HG02840 (cell line): ENCODE measurements at regions not wholly inside any gene's neighbourhood (a gene's known extent, or its start where the extent isn't known, plus 50 kb on each side); places are given as distances from the start of the nearest gene placed in this dataset.

ENCODE experiments used
- ATAC-seq: cut with Tn5 transposase; IDR thresholded peaks from one replicate; pipeline ENCODE4 v1.9.1; 2021; ENCODE audit warnings: mild to moderate bottlenecking, moderate library complexity, moderate number of reproducible peaks; ENCODE audit not compliant: unreplicated experiment, low FRiP score

- no peak for ATAC-seq
Observed at GRCh38 chr17:15112846-15113617, 152.1 kb downstream of the PMP22 start.

- no peak for ATAC-seq
Observed at GRCh38 chr17:15109608-15110007, 155.5 kb downstream of the PMP22 start.

- ATAC-seq = no peak
Observed at GRCh38 chr17:15108992-15109391, 156.1 kb downstream of the PMP22 start.

- no peak for ATAC-seq
Observed at GRCh38 chr17:15106540-15106939, 158.6 kb downstream of the PMP22 start.

- no peak for ATAC-seq
Observed at GRCh38 chr17:15103785-15104184, 161.3 kb downstream of the PMP22 start.

GRCh38 chr17:15101175-15101574, 164.0 kb downstream of the PMP22 start:
- no peak for ATAC-seq

GRCh38 chr17:15096511-15096910, 168.6 kb downstream of the PMP22 start:
- ATAC-seq = no peak

- no peak for ATAC-seq
Observed at GRCh38 chr17:15095935-15096334, 169.2 kb downstream of the PMP22 start.

GRCh38 chr17:15092762-15093161, 172.4 kb downstream of the PMP22 start:
- ATAC-seq = no peak

GRCh38 chr17:15092261-15092660, 172.9 kb downstream of the PMP22 start:
- ATAC-seq = no peak

- ATAC-seq = no peak
Observed at GRCh38 chr17:15091825-15092224, 173.3 kb downstream of the PMP22 start.

GRCh38 chr17:15090533-15090932, 174.6 kb downstream of the PMP22 start:
- ATAC-seq = no peak

- no peak for ATAC-seq
Observed at GRCh38 chr17:15087946-15088345, 177.2 kb downstream of the PMP22 start.

GRCh38 chr17:15086776-15087295, 178.3 kb downstream of the PMP22 start:
- no peak for ATAC-seq

GRCh38 chr17:15085890-15086677, 179.0 kb downstream of the PMP22 start:
- no peak for ATAC-seq

- ATAC-seq = no peak
Observed at GRCh38 chr17:15083225-15083624, 181.9 kb downstream of the PMP22 start.

GRCh38 chr17:15081008-15081407, 184.1 kb downstream of the PMP22 start:
- no peak for ATAC-seq

- ATAC-seq = no peak
Observed at GRCh38 chr17:15078570-15078969, 186.6 kb downstream of the PMP22 start.

GRCh38 chr17:15076991-15077663, 188.0 kb downstream of the PMP22 start:
- no peak for ATAC-seq

GRCh38 chr17:15051933-15052332, 213.2 kb downstream of the PMP22 start:
- no peak for ATAC-seq

- no peak for ATAC-seq
Observed at GRCh38 chr17:15049795-15050160, 215.3 kb downstream of the PMP22 start.
